ENCODE measurements at regions not wholly inside any gene's neighbourhood (a gene's known extent, or its start where the extent isn't known, plus 50 kb on each side); places are given as distances from the start of the nearest gene placed in this dataset.

- TF ChIP-seq TCF4 (CRISPR knock-in tag; IDR thresholded peaks at IDR 0.05; ENCODE audit: borderline replicate concordance) = no peak
- no peak for TF ChIP-seq TOX (CRISPR knock-in tag; IDR thresholded peaks at IDR 0.05; ENCODE audit: borderline replicate concordance)
- no peak for TF ChIP-seq RARB (CRISPR knock-in tag; IDR thresholded peaks at IDR 0.05)
- no peak for TF ChIP-seq POU6F1 (CRISPR knock-in tag; IDR thresholded peaks at IDR 0.05; ENCODE audit: borderline replicate concordance, low read depth)
- no peak for TF ChIP-seq ZFP3 (CRISPR knock-in tag; IDR thresholded peaks at IDR 0.05)
- TF ChIP-seq CREB5 (CRISPR knock-in tag; IDR thresholded peaks at IDR 0.05; ENCODE audit: low read depth) = no peak
- TF ChIP-seq ZNF565 (CRISPR knock-in tag; conservative IDR thresholded peaks at IDR 0.05; ENCODE audit: low read depth) = no peak
- no peak for TF ChIP-seq PATZ1 (CRISPR knock-in tag; IDR thresholded peaks at IDR 0.05; ENCODE audit: borderline replicate concordance)
- TF ChIP-seq ZNF8 (CRISPR knock-in tag; IDR thresholded peaks at IDR 0.05) = no peak
Measured at GRCh38 chr14:55739967-55740648, 160.1 kb downstream of the KTN1 start.

Measured in SK-N-SH treated with all-trans-retinoic acid at 6 μM for 48 hours (cell line).